ENCODE measurements at regions not wholly inside any gene's neighbourhood (a gene's known extent, or its start where the extent isn't known, plus 50 kb on each side); places are given as distances from the start of the nearest gene placed in this dataset.

DNA sequence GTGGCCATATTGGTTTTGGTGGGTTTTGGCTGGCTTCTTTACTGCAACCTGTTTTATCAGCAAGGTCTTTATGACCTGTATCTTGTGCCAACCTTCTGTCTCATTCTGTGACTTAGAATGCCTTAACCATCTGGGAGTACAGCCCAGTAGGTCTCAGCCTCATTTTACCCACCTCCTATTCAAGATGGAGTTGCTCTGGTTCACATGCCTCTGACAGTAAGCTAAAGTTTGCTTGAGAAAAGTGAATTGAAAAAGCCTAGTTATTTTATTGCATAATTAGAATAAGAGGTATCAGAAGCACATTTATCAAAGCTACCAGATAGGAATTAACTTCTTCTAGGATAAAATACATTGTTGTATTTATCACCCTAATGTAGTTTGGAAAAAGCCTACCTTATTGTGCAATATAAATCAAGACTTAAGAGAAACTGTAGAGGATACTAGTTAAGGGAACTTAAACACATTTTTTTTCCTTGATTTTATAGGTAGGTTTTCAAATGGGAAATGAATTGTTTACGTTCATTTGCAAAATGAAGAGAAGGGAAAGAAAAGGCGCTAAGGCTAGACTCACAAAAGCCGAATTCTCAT lies 202.3 kb upstream of the KCNJ16 start:
- TF ChIP-seq, protein P1, sequence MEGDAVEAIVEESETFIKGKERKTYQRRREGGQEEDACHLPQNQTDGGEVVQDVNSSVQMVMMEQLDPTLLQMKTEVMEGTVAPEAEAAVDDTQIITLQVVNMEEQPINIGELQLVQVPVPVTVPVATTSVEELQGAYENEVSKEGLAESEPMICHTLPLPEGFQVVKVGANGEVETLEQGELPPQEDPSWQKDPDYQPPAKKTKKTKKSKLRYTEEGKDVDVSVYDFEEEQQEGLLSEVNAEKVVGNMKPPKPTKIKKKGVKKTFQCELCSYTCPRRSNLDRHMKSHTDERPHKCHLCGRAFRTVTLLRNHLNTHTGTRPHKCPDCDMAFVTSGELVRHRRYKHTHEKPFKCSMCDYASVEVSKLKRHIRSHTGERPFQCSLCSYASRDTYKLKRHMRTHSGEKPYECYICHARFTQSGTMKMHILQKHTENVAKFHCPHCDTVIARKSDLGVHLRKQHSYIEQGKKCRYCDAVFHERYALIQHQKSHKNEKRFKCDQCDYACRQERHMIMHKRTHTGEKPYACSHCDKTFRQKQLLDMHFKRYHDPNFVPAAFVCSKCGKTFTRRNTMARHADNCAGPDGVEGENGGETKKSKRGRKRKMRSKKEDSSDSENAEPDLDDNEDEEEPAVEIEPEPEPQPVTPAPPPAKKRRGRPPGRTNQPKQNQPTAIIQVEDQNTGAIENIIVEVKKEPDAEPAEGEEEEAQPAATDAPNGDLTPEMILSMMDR (IDR thresholded peaks at IDR 0.05): no peak
- no peak for TF ChIP-seq POLR2A (IDR thresholded peaks at IDR 0.05)

Data from ovary (tissue), 3 donors.